Skeletal muscle cell (primary cell): ENCODE measurements at regions not wholly inside any gene's neighbourhood (a gene's known extent, or its start where the extent isn't known, plus 50 kb on each side); places are given as distances from the start of the nearest gene placed in this dataset.
"Not testable (repeated sequence)": the region's sequence is repeated elsewhere in the genome, so short reads cannot be mapped to it uniquely, and the experiment has no call there.

ENCODE experiments used
- DNase-seq: peaks from one replicate; pipeline ENCODE4 v3.0.0-alpha.2; 2010; ENCODE audit warnings: low read depth
- H3K4me3 ChIP-seq: 2 replicates; pipeline ENCODE4 v1.5.1; 2011; ENCODE audit warnings: low read depth, mild to moderate bottlenecking, control low read depth, low read length, moderate library complexity

DNA sequence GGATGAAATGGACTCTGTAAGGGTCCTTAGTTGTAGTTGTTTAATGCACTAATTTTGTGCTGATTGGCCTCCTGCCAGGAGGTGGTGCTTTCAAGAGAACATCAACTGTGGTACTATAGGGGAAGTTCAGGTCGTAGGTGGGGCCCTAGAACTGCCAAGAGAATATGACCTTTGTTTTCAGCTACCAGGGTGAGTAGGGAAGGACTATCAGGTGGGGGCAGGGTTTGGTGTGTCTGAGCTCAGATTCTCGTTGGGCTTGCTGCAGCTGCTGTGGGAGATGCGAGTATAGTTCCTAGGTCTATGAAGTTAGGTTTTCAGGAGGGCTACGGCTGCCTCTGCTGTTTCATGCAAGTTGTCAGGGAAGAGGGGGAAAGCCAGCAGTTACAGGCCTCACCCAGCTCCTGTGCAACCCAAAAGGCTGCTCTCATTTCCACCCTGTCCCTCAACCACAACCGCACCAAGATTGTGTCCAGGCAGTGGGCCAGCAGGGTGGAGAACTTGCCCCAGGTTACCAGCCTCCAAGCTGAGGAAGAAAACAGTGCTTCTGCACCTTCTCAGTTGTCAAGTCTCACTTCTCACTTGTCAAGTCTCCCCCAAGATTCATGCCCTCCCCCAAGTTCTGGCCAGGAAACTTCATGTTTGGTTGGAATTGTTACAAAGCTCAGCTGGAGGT is 626.5 kb upstream of the MAP3K7 start:
- no peak overlapping the region for H3K4me3 ChIP-seq

DNA sequence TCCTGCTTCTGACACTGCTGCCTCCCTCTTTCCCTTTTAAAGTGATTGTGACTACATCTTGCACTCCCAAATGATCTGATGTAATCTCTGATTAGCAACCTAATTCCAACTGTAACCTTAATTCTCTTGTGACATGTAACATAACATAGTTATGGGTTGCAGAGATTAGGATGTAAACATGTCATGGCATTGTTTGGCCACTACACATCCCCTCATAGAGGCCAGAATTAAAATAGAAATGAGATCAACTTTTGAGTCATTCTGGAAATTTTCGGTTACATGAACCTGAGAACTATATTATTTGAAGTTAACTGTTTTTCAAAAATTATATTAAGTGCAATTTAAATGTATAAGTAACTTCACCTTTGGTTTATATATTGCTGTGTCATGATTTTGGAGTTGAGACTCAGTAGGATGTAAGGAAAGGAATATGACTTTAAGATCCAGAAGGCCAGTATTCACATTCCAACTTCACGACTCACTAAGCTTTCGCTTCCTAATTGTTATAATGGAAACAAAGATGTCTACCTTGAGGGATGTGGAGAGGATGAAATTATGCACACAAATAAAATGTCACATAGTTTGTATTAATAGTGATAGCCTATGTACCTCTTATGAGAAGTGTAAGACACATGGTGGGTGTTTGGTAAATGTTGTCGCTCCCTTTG is 611.9 kb upstream of the MAP3K7 start:
- no peak overlapping the region for H3K4me3 ChIP-seq
- DNase-seq, result no peak

More for the DNA sequence above, 626.5 kb upstream of the MAP3K7 start:
- no peak for DNase-seq

DNA sequence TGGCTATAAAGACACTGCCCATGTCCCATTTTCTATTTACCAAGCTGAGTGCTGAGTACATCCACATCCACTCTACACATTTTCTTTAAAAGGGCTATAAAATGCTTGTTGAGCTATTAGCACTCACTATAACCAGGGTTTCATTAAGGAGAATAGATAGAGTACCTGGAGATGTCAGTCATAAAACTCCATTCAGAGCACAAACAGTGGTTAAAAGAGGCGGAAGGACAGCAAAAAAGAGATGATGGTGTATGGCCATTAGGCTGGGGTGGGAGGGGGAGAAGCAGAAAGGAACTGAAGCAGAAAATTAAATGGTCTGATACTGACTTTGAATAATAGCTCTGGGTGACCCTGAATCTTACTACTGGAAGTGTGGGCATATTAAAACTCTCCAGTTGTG is 609.9 kb upstream of the MAP3K7 start:
- H3K4me3 ChIP-seq, result no peak overlapping the region
- no peak for DNase-seq

DNA sequence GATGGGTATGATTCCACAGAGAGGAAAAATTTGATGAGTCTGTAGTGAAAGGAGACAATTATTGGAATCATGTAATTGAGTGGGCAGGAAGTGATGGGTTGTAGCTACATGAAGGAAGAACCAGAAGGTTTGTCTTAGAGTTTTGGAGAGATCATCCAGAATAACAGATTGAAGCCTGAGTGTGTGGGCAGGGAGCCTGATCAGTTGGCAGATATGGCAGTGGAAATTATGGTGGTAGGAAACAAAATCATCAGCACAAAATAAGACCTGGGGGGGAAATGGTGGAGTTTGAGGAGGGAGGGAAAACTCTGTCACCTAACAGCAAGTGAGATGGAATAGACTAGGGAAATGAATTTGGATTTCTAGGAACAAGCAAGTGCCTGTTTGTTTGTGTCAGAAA is 606.6 kb upstream of the MAP3K7 start:
- no peak for DNase-seq
- H3K4me3 ChIP-seq, result no peak overlapping the region

DNA sequence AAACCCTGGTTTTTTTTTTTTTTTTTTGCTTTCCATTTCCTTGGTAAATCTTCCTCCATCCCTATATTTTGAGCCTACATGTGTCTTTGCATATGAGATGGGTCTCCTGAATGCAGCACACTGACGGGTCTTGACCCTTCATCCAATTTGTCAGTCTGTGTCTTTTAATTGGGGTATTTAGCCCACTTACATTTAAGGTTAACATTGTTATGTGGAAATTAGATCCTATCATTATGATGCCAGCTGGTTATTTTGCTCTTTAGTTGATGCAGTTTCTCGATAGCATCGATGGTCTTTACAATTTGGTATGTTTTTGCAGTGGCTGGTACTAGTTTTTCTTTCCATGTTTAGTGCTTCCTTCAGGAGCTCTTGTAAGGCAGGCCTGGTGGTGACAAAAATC is 603.2 kb upstream of the MAP3K7 start:
- H3K4me3 ChIP-seq, DNase-seq: not testable (repeated sequence)

DNA sequence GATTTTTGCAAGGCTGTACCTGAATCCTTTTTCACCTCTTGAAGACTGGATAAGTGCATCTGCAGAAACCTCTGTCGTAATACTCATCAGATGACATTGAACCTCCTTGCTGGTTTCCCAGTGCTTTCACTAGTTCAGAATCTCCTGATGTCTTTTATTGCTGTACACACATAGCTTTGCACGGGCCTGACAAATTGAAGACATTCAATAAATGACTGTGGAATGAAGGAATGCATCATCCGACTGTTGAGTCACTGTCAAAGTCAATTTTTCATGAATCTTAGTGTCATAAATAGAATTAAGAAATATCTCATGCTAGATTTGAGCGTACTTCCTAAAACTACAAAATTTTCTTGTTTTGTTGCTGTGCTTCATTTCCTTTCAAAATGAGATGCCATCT is 598.2 kb upstream of the MAP3K7 start:
- H3K4me3 ChIP-seq, result no peak overlapping the region
- no peak for DNase-seq

DNA sequence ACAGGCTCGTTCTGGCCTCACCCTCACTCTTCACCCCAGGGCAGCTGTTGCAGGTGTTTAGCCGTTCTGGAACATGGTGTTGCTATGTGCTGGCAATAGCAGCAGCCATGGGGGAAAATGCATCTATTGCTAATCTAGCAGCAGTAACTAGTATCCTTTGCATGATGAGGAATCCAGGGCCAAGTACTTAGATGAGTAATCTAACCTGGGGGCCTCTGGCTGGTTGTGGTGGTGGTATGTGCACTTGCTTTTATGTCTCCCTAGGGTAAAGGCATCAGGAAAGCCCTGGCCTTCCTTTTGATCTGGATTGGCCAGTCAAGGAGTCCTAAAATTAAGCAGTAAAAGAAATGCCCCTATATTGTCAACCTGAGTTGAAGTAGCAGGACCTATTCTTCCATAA is 594.5 kb upstream of the MAP3K7 start:
- no peak overlapping the region for H3K4me3 ChIP-seq
- no peak for DNase-seq

DNA sequence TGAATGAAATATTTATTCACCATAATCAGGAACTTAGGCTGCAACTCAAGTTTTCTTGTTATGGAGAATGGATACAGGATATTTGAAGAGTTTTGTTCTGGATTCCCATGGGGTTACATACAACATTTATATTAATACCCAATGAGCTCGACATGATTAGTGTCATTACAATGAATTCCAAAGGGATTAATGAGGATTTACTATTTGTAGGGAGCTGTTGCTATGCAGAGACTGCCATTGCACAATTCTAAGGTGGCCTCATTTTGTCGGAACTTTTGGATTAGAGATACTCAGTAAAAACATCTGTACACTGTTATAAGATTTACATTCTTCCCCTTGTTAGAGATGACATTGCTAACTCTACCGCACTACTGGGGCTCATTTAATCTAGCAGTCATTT is 586.8 kb upstream of the MAP3K7 start:
- H3K4me3 ChIP-seq, result no peak overlapping the region
- DNase-seq, result no peak

DNA sequence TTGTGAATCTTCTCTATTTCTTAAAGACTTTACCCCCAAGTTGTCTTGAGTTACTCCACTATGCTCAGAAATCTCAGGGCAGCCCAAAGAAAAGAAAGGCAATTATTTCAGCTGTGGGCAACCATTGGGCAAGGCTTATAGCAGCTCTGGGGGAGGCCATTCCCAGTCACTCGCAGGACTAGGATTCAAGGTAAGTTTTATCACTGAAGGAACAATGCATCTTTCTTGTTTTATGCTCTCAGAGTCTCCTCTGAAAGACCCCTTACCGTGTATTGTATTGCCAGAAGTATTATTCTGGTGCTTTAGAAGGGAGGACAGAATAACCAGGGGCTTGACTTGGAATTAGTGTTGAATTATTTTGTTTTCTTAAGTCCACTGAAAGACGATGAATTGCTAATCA is 586.3 kb upstream of the MAP3K7 start:
- no peak overlapping the region for H3K4me3 ChIP-seq
- DNase-seq, result no peak

DNA sequence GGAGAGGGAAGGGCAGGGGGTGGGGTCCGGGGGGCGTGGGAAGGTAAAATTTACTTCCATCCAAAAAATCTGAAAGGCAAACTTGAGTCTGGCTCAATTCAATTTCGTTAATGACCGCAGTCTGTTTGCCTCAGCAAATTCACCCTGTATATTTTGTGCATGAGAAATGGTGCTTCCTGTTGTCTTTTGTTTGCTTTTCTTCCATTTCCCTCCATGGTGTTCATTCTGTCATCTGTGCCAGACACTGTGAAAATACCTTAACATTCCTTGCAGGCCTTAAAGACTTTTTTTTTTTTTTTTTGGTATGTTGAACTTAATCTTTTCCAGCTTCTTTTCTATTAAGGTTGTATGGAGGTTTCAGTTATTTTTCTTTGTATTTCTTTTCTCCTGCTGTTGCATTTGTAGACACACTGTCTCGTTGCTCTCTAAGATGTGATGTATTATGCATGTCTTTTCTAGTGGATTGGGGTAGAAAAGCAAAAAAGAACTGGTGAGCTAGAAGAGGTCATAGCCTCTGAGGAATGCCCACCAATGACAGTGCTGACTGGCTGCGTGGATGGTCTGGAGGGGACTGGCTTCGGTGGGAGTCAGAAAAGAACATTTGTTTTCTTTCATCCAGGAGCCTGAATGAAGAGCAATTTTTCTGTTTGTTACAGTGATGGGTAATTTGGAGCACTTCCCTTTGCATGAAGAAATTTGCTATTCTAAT is 585.0 kb upstream of the MAP3K7 start:
- no peak for DNase-seq
- no peak overlapping the region for H3K4me3 ChIP-seq

DNA sequence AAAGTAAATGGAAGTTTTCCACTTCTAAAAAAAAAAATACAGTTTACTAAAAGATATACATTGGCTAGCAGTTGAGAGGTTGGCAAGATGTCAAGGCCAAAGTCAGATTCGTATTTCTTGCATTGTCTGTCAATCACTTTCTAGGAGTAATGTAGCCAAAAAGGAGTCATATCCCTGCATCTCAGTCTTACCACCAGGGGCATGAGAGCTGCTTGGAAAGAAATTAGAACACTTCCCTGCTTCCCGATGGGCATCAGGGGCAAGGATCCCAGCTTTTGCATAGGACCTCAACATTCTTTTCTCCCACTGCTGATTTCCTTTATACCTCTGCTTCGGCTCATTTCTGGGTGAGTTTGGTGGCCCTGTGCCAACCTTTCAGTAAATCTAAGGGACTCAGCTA is 581.0 kb upstream of the MAP3K7 start:
- H3K4me3 ChIP-seq, result no peak overlapping the region
- DNase-seq, result no peak

DNA sequence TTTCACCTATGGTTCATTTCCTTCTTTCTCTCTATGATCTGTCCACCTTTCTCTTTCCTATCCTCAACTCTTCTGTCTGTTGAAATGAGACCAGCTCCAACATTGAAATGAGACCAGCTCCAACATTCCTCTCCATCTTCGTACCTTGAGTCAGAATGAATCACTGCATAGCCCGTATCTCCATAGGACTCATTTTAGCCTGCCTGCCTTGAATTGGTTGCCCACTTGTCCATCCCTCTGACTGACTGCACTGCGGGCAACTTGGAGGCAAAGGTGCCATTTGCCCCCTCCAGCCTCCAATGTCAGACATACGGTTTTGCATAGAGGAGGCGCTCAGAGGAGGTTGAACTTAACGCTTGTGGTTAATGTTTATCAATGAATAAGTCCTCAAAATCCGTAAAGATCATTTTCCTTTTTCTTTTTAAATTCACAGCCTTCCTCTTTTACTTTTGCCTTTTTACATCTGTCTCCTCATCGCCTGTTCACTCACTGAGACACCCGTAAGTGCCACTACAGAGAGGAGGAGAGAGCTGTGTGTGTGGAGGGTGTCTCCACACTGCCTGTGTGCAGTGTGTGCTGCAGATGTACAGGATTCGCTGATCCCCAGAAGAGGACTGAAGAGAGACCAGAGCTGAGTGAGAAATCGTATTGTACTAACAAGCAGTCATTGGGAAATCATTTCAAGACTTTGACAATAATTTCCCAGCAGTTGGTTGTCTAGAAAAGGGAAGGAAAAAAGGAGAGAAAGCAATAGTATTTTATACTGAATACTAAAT is 579.6 kb upstream of the MAP3K7 start:
- DNase-seq, result no peak
- H3K4me3 ChIP-seq, result no peak overlapping the region

DNA sequence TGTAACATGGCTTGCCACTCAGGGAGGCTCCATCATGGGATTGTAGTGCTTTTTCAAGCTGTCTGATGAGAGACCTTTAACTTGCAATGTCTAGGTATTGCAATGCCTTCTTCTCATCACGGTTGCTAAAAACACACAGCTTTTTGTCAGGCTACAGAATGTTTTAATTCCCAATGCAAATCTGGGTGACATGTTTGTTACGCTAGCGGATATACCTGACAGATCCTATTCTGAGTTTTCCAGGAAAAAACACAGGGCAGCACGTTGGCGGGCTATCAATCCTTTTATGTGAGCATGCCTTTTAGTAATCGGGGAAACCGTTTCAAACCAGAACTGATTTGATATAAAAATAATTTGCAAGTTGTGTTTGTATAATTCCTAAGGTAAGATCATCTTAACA is 577.2 kb upstream of the MAP3K7 start:
- no peak overlapping the region for H3K4me3 ChIP-seq
- no peak for DNase-seq

DNA sequence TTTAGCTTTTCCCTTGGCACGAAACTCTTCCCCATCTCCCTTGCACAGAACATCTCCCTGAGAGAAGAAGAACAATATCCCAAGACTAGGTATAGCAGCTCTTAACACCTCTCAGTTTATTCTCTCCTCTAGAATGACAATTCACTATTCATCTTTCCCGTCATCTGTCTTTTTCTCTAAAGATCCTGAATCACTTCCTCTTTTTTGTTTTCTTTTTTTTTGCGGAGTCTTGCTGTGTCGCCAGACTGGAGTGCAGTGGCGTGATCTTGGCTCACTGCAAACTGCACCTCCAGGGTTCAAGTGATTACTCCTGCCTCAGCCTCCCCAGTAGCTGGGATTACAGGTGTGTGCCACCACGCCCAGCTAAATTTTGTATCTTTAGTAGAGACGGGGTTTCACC is 574.4 kb upstream of the MAP3K7 start:
- H3K4me3 ChIP-seq, result no peak overlapping the region
- no peak for DNase-seq

DNA sequence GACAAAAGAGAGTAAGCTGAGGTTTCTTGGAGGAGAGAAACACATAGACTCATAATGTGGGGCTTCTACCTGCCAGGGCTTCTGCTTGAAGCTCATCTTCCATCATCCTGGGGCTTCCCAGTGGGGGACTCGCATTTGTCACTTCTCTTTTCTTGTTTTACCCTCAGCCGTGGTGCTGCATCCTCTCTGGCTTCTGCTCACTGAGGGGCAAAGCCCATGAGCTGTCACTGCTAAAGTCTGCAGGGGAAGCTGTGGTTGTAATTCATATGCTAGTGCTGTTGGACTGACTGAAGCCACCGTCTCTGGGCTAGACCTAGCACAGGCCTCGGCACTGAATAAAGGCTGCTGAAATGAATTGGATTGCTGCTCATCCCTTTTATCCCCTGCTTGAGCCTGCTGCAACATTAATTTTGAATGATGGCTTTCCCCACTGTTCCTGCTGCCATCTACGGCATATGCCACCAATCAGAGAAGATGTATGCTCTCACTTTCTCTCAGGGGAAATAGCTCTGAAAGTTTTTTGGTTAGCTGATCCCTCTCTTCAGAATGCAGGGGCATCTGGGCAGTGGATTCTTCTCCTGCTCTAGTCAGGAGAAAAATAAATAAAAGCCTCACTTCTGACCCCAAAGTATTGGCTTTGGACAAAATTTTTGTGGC is 568.4 kb upstream of the MAP3K7 start:
- H3K4me3 ChIP-seq, result no peak overlapping the region
- no peak for DNase-seq

DNA sequence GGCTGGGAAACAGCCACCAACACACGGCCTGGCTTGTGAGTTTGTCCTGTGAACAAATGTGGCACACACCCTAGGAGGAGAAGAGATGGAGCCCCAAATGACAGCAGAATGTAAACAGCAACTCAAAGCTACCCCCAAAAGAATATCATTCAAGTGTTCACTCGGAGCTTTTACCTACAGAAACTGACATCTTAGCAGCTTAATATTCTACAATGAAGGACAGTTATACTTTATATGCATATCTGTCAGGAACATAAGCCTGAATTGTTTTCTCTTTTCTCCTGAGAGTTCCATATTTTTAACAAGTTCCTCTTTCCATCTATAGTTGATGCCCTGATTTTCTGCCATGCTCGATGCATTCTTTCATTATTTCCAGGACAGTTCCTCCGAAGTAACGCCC is 566.0 kb upstream of the MAP3K7 start:
- DNase-seq, result no peak
- H3K4me3 ChIP-seq, result no peak overlapping the region

DNA sequence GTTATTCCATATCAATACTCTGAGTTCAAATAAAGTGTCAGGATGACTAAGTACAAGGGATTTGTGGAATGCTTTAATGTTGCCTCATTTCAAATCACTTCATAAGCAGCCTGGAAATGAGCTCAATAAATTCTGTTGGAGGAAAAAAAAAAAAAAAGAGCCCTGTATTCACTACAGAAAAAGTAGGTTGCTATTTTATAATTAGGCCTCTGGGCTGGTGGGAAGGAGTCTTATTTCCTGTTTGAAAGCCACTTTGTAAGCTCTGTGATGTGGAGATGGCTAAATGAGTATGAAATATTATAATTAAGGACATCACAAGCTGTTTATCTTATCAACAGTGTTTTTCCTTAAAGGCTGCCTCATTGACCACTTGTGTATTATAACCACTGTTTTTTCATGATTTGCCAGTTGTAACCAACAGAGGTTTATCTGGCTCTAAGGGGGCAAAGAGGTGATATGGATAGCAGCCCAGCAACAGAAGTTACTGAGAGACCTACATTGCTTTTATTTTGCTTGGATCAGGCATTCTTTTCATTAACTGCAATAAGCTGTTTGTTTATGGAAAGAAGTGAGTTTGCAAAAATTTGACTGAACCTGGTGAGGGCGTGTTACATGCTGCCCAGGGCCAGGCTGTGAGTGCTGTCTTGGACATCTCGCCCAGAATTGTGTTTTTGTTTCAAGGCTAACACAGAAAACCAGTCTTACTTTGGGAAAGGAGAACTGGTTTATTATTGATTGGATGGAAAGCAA is 563.3 kb upstream of the MAP3K7 start:
- no peak for DNase-seq
- H3K4me3 ChIP-seq, result no peak overlapping the region

DNA sequence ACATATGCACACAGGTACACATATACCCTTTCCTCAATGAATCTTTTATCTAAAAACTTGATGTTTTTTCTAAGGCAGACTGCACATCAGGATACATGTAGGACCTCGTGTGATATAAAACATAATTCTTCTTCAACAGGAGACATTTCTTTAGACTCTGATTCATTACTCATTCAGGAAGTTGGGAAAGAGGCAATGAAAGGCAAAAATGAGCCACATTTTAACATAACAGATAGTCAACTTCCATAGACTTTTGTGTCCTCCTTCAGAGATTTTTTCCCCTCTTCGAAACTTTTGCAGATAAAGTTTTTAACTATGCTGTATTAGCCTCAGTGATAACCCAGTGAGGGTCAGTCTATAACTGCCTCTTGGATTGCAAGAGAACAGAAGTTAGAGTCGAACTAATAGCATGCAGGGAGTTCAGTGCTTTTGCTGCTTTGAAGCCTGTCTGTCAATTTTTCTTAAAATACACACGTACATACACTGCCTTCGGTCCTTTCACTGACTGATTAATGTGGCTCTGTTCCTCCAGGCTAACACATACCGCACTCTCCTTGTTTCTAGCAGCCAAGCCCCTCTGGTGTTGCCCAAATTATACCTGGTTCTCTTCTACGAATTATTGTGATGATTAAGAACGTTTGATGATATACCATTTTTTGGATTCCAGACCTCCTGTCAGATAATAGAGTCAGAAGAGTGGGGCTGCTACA is 562.5 kb upstream of the MAP3K7 start:
- no peak overlapping the region for H3K4me3 ChIP-seq
- no peak for DNase-seq
